GM03348 (cell line): ENCODE measurements at regions not wholly inside any gene's neighbourhood (a gene's known extent, or its start where the extent isn't known, plus 50 kb on each side); places are given as distances from the start of the nearest gene placed in this dataset.
"Not testable (repeated sequence)": the region's sequence is repeated elsewhere in the genome, so short reads cannot be mapped to it uniquely, and the experiment has no call there.

ENCODE experiments used
- DNase-seq: peaks from one replicate; pipeline ENCODE4 v3.0.0; 2012; ENCODE audit warnings: low spot score

DNA sequence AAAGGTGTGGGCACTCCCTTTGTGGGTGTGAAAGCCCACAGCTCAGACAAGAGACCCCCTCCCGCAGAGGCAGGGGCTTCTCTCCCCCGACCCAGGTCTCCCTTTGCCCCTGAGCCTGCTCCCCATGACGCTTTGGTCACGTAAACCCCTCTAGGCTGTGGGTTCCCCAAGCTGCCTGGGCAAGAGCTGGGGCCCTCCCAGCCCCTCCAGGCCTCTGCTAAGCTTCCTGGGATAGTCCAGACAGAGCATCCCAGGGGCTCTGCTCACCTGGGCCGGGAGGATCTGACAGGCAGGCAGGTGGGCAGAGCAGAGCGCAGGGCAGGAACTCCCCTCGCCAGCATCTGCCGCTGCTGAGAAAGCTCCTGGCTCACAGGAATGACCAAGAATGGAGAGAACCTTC, 177.3 kb downstream of the BANP start:
- no peak for DNase-seq

DNA sequence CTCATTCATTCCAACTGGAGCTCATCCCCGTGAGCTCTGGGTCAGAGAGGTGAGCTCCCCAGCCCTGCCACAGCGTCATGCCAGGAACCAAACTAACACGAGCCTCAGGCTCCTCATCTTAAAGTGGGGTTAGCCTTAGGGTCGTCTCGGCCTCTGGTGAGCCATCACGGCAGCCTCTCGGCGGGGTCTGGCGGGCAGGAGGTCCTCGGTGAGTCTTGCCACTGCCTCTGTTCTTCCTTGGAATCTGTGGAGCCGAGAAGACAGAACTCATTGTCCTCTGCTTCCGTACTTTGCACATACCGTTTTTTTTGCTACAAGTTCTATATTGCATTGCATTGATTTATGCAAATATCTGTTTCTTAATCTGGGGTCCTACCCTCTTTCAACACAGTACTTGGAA, 177.9 kb downstream of the BANP start:
- not testable (repeated sequence) for DNase-seq

DNA sequence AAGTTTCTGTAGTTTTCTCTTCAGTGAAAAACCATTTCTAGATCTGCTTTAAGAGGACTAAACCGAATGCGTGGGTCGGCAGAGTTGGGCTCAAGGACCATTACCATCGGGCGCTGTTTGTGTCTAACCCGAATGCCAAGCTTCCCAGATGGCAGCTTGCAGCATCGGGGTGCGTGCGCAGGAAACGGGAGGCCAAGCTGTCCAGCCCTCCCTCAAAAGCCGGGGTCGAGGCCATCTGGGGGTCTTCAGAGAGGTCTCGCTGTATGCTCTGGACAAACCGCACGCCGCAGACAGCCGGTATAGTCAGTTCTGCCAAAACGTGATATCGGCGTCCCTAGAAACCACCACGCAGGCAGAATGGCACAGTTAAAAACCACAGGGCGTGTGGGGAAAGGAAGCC, 178.8 kb downstream of the BANP start:
- no peak for DNase-seq

DNA sequence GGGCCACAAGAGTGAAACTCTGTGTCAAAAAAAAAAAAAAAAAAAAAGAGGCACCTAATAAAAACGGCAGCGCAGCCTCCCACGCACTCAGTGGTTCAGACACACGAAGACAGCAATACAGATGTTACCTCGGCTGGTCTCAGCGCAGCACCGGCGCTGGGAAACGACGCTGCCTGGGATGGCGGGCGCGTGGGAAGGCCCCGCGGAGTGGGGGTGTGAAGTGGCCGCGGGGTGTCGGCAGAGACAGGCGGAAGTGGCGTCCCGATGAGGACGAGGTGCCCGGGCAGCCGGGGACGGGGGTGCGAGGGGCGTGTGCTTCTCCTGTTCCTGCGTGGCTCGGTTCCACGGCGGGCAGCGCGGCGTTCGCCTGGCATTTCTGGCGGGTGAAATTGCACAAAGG, 179.4 kb downstream of the BANP start:
- DNase-seq: no peak

DNA sequence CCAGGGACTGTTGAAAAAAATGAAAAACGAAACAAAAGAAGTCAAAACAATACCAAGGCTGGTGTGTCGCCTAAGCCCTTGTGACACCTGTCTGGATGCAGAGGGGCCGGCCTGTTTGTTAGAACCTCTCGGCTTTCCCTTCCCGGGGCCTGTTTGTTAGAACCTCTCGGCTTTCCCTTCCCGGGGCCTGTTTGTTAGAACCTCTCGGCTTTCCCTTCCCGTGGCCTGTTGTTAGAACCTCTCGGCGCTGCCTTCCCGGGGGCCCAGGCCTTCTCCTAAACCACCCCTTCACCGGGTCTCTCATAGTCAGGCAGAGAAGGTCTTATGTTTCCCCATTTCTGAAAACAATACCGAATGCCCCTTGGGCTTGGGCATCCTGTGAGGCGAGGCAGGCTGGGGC, 180.0 kb downstream of the BANP start:
- no peak for DNase-seq

DNA sequence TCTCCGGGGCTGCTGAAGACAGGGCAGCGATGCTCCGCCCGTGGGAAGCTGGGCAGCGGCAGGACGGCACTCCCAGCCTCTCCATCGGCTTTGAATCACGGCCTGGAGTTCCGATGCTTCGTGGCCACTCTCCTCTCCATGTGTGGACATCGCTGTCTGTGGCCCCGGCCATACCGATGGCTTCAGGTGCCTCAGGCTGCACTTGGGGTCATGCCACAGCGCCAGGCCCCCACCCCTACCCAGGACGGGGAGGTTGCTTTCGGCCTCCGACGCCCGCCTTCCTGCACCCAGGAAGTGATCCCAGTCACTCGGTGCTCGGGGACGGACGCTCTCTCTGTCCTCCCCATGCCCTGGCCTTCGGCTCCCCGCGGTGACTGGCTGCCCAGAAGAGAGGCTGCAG, 180.7 kb downstream of the BANP start:
- DNase-seq: no peak

DNA sequence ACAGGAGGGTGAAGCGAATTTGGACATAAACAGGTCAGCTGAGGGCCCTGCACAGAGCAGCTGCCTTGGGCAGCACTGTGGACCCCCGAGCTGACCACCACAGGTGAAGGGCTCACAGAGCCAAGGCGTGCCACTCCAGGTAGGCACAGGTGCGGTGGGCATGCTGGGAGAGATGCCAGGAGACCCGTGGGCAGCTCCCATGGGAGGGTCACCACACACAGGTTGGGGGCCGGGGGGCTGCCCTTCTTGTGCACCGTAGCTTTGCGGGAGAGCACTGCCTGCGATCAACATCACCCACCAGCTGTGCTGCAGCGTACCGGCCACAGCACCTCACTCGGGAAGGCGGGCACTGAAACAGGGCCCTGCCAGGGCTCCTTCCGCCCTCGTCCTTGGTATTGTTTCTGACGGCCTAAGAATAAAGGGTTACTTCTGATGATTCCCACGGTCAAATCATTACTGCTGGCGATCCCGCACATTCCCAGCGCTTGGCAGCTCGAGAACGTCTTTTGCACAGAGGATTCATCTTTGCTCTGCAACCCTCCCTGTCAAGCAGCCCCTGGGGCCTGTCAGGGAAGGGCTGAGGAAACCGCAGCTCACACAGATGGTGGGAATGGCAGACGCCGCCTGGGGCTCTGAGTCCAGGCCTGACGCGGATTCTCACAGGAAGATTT, 181.7 kb downstream of the BANP start:
- DNase-seq: no peak

DNA sequence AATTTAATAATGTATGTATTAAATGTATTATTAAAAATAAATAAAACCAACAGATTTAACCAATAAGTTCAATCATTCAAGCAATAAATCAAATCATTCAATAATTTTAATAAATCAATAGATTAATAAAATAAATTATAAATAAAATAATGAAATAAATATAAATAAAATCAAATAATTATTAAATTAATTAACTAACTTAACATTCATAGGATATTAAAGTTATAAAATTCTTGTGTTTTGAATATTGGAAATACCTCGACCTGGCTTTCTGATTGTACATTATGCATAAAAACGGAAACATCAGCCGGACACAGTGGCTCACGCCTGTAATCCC, 182.2 kb downstream of the BANP start:
- DNase-seq: no peak

DNA sequence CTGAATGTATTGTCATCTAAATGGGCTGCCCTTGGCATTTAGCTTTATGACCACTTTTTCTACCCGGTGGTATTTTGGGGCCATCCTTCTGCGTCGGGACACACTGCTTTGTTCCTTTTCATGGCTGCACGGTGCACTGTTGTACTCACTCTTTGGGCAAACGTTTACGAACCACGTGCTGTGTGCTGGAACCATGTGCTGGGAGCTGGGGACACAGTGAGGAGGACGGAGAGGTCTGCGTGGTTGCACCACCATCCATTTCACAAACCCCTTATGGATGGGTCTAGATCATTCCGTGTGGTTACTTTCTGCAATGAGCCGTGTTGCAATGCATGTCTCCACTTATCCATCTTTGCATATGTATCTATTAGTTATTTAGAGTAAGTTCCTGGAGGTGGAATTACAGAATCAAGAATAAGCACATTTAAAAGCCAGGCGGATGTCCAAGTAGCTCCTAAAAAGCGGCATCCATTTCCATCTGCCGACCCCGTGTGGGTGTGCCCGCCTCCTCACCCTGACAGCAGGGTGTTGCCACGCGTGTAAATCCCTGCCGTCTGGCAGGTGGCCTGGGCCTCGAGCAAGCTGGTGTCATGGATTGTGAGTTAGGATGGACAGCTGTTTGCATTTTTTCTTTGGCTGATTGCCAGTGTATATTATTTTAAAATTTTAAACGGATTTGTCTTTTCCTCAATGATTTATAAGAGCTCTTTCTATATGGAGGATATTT, 183.1 kb downstream of the BANP start:
- not testable (repeated sequence) for DNase-seq

DNA sequence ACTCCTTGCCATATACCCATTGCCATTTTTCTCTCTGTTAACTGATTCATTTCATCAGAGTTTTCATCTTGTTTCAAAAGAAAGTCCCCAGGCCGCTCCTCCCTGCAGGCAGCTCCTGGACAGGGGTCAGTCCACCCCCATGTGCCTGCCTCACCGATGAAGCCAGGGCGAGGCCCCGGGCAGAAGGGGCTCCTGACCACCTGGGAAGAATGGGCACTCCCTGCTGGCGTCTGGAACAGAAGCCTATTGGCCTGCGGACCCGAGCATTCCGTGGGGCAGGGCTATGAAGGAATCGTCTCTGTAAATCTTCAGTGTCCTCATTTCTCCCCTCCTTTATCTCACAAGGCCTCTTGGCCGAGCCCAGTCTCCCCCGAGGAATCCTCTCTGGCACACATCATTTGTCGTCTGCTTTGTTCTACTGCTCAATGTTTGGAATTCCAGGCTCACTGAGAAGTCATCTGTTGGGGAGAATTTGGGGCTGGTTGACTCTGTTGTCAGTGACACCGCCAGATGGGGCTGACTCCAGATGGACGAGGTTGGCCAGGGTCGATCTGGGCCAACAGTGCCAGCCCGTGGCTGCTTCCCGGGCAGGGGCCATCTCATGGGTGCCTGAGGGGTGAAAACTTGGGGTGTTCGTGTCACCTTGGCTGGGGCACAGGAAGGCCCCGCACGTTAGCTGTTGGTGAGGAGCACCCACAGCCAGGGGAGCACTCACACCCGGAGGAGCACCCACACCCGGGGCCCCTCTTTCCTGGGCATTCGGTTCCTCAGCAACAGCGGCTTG, 183.9 kb downstream of the BANP start:
- DNase-seq: not testable (repeated sequence)

DNA sequence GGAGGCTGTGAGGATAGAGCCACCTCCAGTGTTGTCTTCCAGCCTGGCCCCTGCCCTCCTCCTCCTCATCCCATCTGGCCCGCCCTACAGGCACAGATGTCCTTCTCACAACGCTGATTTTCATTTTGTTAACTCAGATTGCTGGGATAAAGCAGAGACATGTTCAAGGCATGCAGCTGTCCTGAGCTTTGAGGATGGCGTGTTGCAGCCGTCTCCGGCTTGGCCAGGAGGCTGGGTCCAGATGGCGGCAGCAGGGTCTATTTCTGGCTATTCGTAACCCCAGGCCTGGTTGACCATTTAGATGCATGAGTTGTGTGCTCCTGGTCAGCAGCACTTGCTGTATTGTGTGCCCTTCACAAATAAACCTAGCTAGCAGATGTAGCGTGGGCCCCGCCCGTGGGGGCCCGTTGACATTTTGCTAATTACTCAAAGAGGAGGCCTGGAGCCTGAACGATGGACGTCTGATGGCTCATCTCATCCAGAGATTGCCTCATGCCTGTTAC, 185.0 kb downstream of the BANP start:
- not testable (repeated sequence) for DNase-seq

DNA sequence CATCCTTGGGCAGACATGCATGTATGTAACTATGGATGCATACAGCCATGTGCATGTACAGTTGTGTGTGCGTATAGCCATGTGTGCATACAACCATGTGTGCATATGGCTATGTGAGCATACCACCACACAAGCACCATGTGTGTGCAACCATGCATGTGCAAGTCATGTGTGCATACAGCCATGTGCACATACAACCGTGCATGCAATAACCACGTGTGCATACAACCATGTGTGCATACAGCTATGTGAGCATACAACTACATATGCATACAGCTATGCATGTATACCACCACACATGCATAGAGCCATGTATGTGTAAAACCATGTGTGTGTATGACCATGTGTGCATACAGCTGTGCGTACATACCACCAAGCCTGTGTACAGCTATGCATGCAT, 185.7 kb downstream of the BANP start:
- DNase-seq: not testable (repeated sequence)

DNA sequence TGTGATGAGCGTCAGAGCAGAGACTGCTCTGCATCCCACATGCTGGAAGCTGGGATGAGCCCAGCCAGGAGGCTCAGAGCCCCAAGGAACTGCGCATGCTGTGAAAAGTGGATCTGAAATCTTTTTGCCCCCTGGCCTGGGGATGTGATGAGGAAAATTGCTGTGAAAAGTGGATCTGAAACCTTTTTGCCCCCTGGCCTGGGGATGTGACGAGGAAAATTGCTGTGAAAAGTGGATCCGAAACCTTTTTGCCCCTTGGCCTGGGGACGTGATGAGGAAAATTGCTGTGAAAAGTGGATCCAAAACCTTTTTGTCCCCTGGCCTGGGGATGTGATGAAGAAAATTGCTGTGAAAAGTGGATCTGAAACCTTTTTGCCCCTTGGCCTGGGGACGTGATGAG, 187.9 kb downstream of the BANP start:
- DNase-seq: not testable (repeated sequence)

DNA sequence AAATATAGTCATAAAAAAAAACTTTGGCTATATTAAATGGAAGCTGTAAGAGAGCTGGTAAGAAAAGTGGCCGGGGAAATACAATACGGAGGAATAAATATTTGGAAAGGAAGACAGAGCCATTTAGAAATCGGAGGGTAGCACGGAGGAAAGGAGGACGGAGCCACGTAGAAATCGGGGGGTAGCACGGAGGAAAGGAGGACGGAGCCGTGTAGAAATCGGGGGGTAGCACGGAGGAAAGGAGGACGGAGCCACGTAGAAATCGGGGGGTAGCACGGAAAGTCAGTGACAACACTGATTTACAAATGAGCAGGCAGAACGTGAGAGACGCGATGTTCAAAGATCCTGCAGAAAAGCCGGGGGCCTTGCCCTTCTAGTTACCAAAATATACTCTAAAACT, 189.0 kb downstream of the BANP start:
- not testable (repeated sequence) for DNase-seq

DNA sequence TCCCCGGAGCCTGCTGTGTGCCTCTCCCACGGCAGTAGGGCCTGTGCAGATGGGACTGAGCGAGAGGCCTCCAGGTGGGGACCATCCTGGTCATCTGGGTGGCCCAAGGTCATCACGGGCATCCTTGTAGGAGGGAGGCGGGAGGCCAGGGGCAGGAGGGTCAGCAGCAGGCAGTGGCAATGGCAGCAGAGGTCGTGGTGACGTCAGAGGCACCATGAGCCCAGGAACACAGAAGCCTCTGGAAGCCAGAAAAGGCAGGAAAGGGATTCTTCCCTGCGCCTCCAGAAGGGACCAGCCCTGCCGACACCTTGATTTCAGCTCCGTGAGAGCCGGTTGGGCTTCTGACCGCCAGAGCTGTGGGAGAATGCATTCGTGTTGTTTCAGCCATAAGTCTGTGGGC, 190.3 kb downstream of the BANP start:
- DNase-seq: no peak

DNA sequence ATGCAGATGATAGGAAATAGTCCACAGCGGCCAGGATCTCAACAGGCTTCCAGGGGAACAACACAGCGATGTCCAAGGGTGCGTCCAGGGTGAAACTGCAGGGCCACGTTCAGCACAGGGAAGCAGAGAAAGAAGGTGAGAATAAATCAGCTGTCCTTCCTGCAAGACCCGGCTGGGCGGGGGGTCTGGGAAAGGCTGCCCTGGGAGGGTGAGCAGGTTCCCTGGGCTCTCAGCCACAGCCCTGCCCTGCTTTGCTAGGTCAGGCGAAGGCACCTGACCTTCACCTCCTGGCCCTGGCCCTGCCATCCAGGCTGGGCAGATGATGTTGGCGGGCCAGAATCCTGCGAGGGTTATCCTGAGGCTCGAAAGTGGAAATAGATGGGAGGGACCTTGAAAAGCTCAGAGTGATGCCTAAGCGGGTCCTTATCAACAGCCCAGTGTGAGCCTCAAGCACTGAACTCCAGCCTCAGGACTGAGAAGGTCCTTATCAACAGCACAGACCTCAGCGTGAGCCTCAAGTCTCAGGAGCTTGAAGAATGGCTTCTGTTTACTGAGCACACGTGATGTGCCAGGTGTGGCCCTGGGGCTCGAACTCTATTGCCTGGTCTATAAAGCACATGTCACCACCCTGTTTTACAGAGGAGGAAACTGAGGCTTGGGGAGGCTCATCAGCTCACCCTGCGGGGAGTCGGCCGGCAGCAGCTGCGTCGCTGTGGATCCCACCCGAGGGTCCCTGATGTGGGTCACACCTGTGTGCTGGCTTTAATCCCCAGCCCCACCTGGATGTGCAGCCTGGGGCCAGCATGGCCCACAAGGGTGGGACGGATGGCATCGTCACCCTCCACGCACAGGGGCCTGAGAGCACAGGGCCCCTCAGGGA, 191.1 kb downstream of the BANP start:
- DNase-seq: not testable (repeated sequence)

DNA sequence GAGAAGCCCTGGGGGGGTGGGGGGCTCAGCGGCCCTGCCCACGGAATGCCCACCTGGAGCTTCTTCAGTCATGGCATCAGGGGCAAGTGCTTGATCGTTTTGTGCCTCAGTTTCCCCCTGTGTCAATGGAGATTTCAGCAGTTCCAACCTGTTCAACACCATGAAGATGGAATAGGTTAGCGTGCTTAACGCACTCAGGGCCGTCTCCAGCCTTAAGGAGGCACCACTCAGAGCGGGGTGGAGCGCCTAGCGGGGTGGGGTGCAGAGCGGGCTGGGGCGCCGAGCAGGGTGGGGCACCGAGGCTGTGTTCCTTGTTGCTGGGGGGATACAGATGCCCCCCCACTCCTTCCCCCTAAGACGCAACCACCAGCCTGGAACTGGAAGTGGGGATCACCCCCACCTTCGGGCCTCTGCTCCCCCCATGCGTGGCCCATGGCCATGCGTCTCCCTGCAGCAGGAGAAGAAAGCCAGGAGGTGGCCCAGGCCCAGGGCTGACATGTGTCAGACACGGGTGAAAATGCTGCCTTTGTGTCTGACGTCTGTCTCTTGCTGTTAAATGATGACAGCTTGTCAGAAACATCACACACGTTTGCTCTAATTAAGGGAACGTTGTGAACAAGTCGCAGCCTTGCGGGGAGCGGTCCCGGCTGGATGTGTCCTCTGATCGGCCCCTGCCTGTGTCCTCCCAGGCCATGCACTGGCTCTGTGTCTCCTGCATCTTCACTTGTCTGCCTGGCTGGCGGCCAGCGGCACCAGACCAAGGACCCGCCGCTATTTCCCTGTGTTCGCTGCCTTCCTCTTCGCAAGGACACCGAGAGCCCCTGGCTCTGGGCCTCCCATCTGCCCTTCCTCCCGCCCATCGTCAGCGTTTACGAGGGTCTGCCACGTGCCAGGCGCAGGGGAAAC, 192.1 kb downstream of the BANP start:
- not testable (repeated sequence) for DNase-seq

DNA sequence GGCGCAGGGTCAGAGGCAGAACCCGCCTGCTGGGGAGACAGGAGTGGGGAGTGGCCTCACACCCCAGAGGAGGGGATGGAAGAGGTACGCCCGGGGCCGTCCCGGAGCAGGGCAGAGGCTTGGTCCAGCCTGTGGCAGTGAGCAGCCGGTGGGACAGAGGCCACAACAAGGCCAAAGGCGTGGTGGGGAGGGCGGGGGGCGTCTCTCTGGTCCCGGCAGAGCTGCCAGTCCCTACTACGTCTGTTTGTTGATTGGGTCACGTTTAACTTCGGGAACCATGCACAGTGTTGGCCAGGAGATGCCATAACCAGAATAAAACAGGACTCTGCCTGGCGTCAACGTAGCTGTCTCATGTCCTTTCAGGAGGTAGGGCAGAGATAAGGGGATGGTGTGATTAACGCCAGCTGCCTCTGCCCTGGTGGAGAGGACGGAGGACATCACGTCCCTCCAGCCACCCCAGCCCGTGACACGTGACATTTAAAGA, 192.8 kb downstream of the BANP start:
- no peak for DNase-seq

DNA sequence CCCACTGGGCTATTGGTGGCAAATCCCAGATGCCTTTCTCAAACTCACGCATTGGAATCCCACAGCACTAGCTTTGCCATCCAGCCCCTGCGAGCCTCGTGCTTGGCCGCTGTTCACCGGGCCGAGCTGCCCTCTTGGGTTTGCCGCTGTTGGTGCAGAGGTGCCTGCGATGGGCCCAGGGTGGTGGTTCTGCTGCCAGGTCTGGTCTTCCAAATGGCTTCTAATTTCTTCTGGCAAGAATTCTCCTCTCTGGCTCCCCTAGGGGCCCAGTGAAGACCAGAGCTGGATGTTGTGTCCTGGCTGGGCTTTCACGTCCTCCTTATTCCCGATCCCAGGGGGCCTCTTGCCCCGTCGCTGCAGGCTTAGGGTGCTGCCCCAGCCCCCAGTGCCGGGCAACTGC, 194.1 kb downstream of the BANP start:
- DNase-seq: not testable (repeated sequence)

DNA sequence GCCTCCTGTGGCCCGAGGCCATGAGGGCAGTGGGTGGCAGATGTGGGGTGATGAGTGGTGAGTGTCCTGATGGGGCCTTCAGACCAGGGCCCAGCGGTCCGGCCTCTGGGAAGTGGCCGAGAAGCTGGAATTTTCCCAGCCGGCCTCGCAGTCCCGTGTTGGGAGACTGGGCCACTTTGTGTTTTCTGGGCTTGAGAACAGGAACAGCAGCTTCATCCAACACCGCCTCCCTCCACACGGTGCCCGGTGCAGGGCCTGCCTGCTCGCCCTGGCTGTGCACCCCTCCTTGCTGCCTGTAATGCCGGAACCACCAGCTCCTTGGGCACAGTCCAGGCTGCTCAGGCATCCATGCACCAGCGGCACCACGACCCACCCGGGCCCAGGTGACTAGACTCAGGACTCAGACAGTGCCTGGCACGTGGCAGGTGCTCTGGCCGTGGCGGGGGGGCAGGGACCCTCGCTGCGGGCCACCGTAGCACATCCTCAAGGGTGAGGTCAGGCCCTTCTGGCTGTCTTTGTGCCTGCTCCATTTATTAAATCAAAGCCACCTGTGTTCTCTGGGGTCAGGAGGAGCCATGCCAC, 194.7 kb downstream of the BANP start:
- not testable (repeated sequence) for DNase-seq
